ENCODE measurements at regions not wholly inside any gene's neighbourhood (a gene's known extent, or its start where the extent isn't known, plus 50 kb on each side); places are given as distances from the start of the nearest gene placed in this dataset.

GRCh38 chr3:16089521-16089920 is 85.0 kb upstream of the GALNT15 start:
- no peak for TF ChIP-seq CTCF (IDR thresholded peaks at IDR 0.05; ENCODE audit: insufficient read depth, low read length)
- DNase-seq (ENCODE audit: low read depth) = no peak
- no peak overlapping the region for H3K4me3 ChIP-seq (ENCODE audit: low read depth, low read length)

GRCh38 chr3:16090024-16090423 is 84.5 kb upstream of the GALNT15 start:
- no peak for TF ChIP-seq CTCF (IDR thresholded peaks at IDR 0.05; ENCODE audit: insufficient read depth, low read length)
- peak; percentile 99 for DNase-seq (ENCODE audit: low read depth)
- H3K4me3 ChIP-seq (ENCODE audit: low read depth, low read length) = no peak overlapping the region

GRCh38 chr3:16090706-16091105 is 83.8 kb upstream of the GALNT15 start:
- TF ChIP-seq CTCF (IDR thresholded peaks at IDR 0.05; ENCODE audit: insufficient read depth, low read length) = no peak
- no peak overlapping the region for H3K4me3 ChIP-seq (ENCODE audit: low read depth, low read length)
- DNase-seq (ENCODE audit: low read depth) = no peak

GRCh38 chr3:16092923-16093322 is 81.6 kb upstream of the GALNT15 start:
- no peak for DNase-seq (ENCODE audit: low read depth)
- no peak for TF ChIP-seq CTCF (IDR thresholded peaks at IDR 0.05; ENCODE audit: insufficient read depth, low read length)
- H3K4me3 ChIP-seq (ENCODE audit: low read depth, low read length) = no peak overlapping the region

GRCh38 chr3:16101295-16102186 is 72.9 kb upstream of the GALNT15 start:
- TF ChIP-seq CTCF (IDR thresholded peaks at IDR 0.05; ENCODE audit: insufficient read depth, low read length) = no peak
- no peak overlapping the region for H3K4me3 ChIP-seq (ENCODE audit: low read depth, low read length)
- no peak for DNase-seq (ENCODE audit: low read depth)

GRCh38 chr3:16102187-16102561 is 72.3 kb upstream of the GALNT15 start:
- no peak for TF ChIP-seq CTCF (IDR thresholded peaks at IDR 0.05; ENCODE audit: insufficient read depth, low read length)
- no peak for DNase-seq (ENCODE audit: low read depth)
- H3K4me3 ChIP-seq (ENCODE audit: low read depth, low read length) = no peak overlapping the region

Data from fibroblast of the aortic adventitia (primary cell).